HG03442 (cell line): ENCODE measurements at regions not wholly inside any gene's neighbourhood (a gene's known extent, or its start where the extent isn't known, plus 50 kb on each side); places are given as distances from the start of the nearest gene placed in this dataset.
"Not testable (repeated sequence)": the region's sequence is repeated elsewhere in the genome, so short reads cannot be mapped to it uniquely, and the experiment has no call there.

Experiments
- ATAC-seq: cut with Tn5 transposase; IDR thresholded peaks from one replicate; pipeline ENCODE4 v1.9.1; 2021; ENCODE audit warnings: mild to moderate bottlenecking, moderate library complexity; ENCODE audit not compliant: unreplicated experiment

DNA sequence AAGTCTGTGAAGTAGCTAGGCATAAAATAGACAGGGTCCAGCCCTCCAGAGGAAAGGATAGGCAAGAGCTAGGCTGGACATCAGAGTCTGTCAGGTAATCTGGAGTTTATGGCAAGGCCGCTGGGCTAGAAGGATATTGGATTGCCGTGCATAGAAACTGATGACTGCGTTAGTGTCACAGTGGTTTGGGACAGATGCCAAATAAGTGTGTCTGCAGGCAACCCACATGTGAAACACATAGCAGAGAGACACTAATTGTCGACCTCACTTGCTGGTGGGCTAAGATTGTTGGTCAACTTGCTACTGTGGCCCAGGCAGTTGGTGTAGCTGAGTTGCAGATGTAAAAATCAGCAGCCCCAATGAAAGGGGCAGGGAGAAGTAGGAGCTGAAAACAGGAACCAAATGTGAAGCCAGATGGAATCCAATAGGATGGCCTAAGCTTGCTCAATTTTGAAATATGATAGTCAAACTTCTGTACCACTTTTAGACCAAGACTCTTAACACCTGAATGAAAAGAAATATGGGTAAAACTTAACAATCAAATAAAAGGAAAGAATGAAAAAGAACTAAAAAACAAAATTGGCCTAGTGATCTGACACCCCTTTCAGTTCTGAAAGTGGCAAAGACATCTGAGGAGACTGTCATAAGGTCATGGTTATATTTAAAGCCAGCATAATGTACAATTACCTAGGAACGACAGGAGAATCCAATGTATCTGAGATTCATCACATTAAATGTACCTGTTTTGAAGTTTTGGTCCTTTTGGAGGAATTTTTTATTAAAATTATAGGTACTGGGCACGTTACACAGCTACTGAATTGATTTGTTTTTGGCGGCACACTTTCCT is 243.3 kb upstream of the ACTBL2 start:
- no peak for ATAC-seq

DNA sequence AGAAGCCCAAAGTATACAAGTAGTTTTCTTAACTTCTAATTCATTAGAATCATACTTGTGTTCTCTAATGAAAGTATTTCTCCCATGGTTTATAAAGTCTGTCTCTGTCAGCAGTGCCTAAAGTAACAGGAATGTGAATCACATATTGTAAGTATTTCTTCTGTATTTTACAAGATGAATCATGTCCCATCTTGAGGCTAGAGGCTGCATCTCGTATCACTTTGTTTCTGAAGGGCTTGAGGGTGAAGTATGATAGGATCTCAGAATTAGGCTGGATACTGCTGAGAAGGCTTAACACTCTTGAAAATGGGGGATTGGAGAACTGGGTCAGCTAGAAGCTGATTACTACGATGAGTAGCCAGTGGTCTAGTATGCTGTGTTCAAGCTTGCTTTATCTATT is 242.2 kb upstream of the ACTBL2 start:
- no peak for ATAC-seq

DNA sequence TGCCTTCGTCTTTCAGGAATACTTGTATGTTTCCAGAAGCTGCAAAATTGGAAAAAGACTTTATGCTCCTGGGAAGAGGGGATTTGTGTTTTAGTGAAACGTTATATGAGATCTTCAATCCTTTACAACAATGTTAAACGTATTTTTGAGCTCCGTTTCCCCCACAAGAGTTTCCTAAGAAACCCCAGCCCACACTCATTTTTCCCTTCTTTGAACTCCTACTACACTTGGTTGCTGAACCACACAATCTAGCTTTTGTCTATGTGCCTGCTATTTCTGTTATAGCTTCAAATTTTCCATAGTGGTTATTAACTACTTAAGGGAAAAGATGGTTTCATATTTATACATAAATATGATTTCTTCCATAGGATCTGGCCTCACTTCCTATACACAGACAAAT is 238.6 kb upstream of the ACTBL2 start:
- no peak for ATAC-seq

DNA sequence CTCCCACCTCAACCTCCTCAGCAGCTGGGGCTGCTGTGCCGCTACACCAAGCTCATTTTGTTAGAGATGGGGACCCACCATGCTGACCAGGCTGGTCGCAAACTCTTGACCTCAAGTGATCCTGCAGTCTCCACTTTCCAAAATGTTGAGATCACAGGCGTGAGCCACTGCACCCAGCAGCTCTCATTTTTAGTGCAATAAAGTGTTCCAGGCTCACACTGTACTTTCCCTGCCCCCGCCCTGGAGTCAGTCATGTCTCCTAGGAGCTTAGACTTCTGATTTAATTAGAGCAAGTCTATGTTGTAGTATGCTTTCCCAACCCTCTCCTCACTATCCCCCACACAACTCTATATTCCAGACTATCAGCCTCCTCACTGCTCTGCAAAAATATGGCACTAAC is 238.0 kb upstream of the ACTBL2 start:
- no peak for ATAC-seq

- no peak for ATAC-seq
These were observed 236.6 kb upstream of the ACTBL2 start for GRCh38 chr5:57719216-57719615.

DNA sequence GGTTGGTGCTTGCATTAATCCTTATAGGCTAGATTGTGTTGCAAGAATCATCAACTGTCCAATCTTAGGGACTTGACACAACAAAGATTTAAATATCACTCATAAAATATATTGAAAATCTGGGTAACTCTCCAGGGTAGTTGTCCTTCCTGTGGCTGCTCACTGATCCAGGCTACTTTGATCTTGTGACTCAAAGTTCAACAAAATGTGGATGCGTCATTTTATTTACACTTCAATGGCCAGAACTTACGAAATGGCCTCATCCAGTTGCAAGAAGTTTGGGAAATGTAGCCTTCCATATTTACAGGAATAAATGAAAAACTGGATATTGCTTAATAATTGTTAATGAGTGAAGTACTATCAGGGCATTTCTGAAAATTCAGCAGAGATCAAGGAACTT is 235.5 kb upstream of the ACTBL2 start:
- no peak for ATAC-seq

DNA sequence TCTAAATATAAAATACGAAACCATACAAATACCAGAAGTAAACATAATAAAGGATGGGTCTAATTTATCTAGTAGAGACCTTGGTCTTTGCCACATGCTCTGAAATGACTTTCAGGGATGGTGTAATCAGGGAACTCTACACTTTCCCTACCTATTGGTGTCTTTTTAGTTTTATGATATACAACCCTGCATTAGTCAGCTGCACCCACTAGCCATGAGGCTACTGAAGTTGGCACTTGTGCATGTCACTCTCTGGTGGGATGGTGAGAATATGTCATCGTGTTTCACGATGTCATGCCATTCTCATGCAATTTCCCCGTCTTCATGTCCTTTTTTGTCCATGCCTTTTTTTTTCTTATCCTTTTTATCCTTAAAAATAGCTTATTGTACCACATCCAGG is 234.9 kb upstream of the ACTBL2 start:
- ATAC-seq: no peak

- no peak for ATAC-seq
These were observed 234.1 kb upstream of the ACTBL2 start for GRCh38 chr5:57716661-57717060.

DNA sequence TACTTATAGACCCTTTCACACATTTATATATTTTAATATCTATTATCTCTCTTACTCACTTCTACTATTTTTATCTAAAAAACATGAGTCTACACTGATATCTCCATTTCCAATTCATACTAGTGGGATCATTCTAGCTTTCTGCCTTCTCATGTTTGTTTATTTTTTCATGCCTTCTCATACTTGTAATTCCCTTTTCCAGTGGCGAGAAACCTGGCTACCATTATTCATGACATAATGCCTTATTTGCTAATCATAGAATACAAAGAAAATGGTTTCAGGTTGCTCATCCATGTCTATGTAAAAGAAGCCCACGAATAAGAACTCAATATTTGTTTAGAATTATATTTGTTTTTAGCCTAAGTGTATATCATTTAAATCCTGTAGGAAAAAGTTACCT is 232.7 kb upstream of the ACTBL2 start:
- ATAC-seq: no peak

DNA sequence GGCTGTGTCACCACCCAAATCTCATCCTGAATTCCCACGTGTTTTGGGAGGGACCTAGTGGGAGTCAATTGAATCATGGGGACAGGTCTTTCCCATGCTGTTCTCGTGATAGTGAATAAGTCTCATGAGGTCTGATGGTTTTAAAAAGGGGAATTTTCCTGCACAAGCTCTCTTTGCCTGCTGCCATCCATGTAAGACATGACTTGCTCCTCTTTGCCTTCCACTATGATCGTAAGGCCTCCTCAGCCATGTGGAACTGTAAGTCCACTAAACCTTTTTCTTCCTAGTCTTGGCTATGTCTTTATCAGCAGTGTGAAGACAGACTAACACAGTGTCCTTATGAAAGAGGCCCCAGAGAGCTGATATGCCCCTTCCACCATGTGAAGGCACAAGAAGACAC is 230.9 kb upstream of the ACTBL2 start:
- ATAC-seq: not testable (repeated sequence)

GRCh38 chr5:57711946-57712345 is 229.3 kb upstream of the ACTBL2 start:
- ATAC-seq: no peak

DNA sequence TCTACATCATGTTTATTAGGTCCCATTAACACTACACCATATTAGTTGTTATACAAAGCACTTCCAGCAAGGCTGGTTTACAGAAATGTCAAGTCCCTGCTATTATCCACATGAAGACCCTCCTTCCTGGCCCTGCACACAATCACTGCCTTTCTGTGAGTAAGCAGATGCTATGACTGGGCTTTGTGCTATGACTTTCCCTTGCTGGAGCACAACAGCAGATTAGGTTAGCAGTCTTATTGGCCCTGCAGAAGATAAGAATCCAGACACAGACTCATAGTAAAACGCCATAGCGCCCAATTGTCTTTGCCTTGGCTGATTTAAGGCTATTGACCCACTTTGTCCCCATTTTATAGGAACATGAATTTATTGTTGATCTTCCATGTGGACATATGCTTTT is 228.9 kb upstream of the ACTBL2 start:
- no peak for ATAC-seq

DNA sequence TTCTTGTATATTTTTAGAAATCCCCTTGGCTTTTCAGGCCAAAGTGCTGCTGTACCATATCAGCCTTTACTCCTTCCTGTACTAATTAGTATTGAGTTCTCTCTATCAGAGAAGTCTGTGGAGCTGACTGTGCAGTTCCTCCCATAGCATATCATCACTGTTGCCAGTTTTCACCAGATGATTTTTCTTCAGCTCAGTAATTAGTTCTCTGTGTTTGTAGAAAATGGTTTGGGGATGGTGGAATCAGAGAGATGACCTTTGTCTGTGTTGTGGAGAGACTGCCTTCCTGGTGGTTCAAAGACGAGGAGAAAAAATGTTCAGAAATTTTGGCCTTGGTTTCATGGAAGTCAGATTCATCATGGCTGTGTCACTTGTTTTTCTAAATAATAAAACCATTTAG is 227.5 kb upstream of the ACTBL2 start:
- ATAC-seq: no peak

GRCh38 chr5:57705769-57706168 is 223.2 kb upstream of the ACTBL2 start:
- ATAC-seq: no peak

DNA sequence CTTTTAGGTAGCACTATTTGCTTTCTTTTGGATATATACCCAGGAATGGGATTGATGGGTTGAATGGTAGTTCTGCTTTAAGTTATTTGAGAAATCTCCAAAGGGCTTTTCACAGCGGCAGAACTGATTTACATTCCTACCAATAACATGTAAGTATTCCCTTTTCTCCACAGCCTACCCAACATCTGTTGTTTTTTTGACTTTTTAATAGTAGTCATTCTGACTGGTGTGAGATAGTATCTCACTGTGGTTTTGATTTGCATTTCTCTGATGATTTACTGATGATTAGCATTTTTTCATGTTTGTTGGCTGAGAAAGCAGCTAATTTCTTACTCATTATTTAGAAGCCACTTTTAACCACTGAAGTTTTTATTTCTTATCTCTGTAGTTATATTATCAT is 221.1 kb upstream of the ACTBL2 start:
- no peak for ATAC-seq

DNA sequence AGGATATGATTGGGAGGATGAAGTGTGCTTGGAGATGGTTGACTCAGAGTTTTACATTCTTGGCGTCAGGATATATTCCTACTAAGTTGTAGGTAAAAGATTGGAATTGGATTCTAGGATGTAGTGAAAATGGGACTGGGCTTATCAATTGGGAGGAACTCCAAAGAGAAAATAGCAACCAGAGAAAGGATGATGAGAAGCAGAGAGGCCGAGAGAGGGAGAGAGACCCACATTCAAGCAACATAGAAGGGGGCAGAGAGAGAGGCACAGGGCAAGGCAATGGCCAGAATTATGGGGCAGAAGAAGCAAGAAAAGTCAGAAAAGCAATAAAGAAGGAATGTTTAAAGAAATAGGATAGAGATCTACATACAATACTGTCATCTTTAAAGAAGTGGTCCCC is 217.9 kb upstream of the ACTBL2 start:
- no peak for ATAC-seq

DNA sequence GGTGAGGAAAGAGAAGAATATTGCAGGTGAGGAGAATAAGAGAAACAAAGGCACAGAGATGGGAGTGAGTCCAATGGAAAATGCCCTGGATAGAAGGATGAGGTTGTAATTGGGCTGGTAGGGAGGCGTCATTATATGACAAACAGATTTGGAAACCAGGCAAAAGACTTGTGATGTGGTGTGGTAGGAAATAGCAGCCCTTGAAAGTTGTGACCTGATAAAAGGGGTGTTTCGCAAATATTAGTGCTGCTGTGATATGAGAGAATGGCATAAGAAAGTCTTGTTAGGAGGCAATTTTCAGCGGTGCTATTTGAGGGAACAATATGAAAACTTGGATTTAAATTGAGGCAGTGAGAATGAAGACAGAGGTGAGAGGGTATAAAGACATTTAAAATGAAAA is 217.5 kb upstream of the ACTBL2 start:
- no peak for ATAC-seq

DNA sequence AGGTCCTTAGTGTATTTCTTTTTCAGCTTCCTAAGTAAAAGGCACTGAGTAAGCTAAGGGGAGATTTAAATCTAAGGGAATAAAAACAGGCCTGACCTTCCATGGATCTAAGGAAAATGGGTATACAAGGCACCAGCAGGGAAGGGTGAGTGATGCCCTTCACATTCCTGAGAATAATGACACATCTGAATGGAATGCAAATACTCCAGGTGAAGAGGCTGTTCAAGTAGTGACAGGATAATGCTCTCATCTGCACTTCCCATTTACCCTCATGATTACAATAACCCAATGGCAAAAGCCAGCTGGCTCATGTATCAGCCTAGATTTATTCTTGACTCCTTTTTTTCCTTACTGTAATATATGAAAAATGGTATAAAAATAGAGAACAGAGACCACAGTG is 216.2 kb upstream of the ACTBL2 start:
- no peak for ATAC-seq

GRCh38 chr5:57698086-57698485 is 215.5 kb upstream of the ACTBL2 start:
- ATAC-seq: no peak

DNA sequence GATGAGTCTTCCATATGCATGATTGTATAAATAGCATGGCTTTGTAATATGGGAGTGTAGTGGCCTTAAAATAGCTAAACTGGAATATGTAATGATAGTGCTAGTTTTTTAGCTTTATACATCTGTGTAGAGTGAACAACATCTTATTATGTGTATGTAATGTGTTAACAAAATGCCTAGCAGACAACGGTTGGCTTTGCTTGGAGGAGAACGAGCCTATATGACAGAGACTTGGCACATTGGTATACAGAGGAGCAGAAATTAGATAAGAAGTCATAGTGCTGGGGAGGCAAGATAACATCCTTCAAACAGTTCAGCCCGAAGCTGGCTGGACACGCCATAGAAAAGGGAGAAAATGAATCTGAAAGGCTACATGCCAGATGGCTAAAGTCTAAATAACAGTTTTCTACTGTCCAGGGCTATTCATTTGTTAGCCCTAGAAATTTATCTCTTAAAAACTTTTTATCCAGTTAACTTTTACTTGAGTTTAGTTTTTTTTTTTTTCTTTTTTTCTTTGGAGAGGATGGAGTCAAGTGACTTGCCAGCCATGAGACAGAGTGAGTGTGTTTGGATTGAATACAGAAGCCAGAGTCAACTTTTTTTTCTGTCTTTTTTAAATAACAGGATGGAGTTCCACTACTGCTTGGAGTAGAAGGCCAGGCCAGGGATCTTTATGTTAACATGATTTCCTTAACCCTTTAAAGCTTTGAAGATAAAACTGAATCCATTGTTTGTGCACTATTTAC is 214.4 kb upstream of the ACTBL2 start:
- no peak for ATAC-seq

GRCh38 chr5:57696389-57696769 is 213.8 kb upstream of the ACTBL2 start:
- no peak for ATAC-seq

GRCh38 chr5:57695706-57696388 is 213.2 kb upstream of the ACTBL2 start:
- ATAC-seq: no peak
